ENCODE measurements at regions not wholly inside any gene's neighbourhood (a gene's known extent, or its start where the extent isn't known, plus 50 kb on each side); places are given as distances from the start of the nearest gene placed in this dataset.

- Mint-ChIP-seq H3K27ac (no peak overlapping the region), H3K4me3 (no peak overlapping the region), H3K27me3 (ENCODE audit: insufficient read depth) (no peaks in the 10 kb centered on the region), H3K36me3 (ENCODE audit: low read depth) (no peaks in the 10 kb centered on the region), H3K4me1 (ENCODE audit: low read depth) (no peaks in the 10 kb centered on the region), H3K9me3 (peaks cover 26% of the 10 kb centered on the region)
- no peak for TF ChIP-seq CTCF (IDR thresholded peaks at IDR 0.05)
- DNase-seq: no peak
These were observed 1962.3 kb upstream of the CDH6 start for GRCh38 chr5:29231154-29231553.

- H3K36me3 Mint-ChIP-seq (ENCODE audit: low read depth): no peaks in the 10 kb centered on the region
- H3K4me3 Mint-ChIP-seq: no peak overlapping the region
- H3K27ac Mint-ChIP-seq: no peak overlapping the region
- no peaks in the 10 kb centered on the region for H3K4me1 Mint-ChIP-seq (ENCODE audit: low read depth)
- H3K27me3 Mint-ChIP-seq (ENCODE audit: insufficient read depth): no peaks in the 10 kb centered on the region
- DNase-seq: no peak
- no peak for TF ChIP-seq CTCF (IDR thresholded peaks at IDR 0.05)
- peaks cover 23% of the 10 kb centered on the region for H3K9me3 Mint-ChIP-seq
These were observed 1962.9 kb upstream of the CDH6 start for GRCh38 chr5:29230591-29230990.

DNA sequence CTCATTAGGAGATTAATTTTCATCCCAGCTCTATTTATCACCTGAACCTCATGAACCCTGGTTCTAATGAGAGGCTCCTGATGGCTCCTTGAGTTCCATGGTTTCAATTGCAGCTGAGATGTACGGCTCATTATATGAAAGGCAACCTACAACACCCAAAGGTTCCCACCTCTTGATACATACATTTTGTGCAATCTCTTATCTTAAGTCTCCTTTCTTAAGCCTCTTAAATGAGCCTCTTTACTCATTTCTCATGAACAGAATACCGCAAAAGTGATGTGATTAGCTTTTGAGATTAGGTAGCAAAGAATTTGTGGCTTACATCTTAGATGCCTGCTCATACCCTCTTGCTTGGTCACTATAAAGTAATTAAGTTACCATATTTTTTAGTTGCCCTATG, 1964.0 kb upstream of the CDH6 start:
- Mint-ChIP-seq H3K27ac (no peak overlapping the region), H3K9me3 (peaks cover 27% of the 10 kb centered on the region), H3K36me3 (ENCODE audit: low read depth) (no peaks in the 10 kb centered on the region), H3K27me3 (ENCODE audit: insufficient read depth) (no peaks in the 10 kb centered on the region), H3K4me3 (no peak overlapping the region), H3K4me1 (ENCODE audit: low read depth) (no peaks in the 10 kb centered on the region)
- no peak for DNase-seq
- TF ChIP-seq CTCF (IDR thresholded peaks at IDR 0.05): no peak

DNA sequence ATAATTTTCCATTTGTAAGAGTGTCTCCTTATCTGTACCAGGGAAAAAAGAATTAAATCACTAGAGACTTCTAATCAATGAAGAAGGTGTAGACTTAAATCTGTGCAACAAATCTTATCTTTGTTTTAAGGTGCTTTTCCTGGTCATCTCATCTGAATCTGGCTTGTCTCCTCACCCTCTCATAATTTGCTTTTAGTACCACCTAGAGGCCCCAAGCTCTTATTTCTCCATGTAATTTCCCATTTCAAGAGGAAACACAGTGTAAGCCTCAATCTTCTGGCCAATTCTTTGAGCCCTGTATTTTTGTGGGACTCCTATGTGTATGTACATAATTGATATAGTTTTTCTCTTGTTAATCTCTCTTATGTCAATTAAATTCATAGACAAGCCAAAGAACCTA, 1975.3 kb upstream of the CDH6 start:
- TF ChIP-seq CTCF (IDR thresholded peaks at IDR 0.05): no peak
- no peaks in the 10 kb centered on the region for H3K4me1 Mint-ChIP-seq (ENCODE audit: low read depth)
- H3K9me3 Mint-ChIP-seq: peaks cover 39% of the 10 kb centered on the region
- H3K36me3 Mint-ChIP-seq (ENCODE audit: low read depth): no peaks in the 10 kb centered on the region
- H3K4me3 Mint-ChIP-seq: no peak overlapping the region
- H3K27ac Mint-ChIP-seq: no peak overlapping the region
- no peak for DNase-seq
- H3K27me3 Mint-ChIP-seq (ENCODE audit: insufficient read depth): no peaks in the 10 kb centered on the region

DNA sequence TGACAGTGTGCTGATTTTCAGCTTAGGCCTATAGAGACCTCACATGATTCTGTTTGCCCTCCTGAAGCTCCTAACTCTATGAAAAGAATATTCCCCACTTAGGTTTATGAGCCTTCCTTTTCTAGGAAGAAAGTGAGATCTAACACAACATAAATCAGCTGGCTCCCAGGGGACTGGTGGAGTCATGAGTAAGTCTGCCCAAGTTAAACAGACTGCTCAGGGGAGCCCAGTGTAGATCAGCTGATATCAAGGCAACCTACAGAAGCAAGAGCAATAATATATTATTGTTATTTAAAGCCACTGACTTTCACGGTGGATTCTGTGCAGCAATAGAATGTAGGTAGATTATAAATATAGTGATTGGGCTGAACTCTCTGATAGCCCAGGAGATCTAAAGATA, 1978.6 kb upstream of the CDH6 start:
- H3K4me1 Mint-ChIP-seq (ENCODE audit: low read depth): no peaks in the 10 kb centered on the region
- no peaks in the 10 kb centered on the region; the same call in 1 of the 2 replicates for H3K27me3 Mint-ChIP-seq (ENCODE audit: insufficient read depth)
- H3K27ac Mint-ChIP-seq: no peak overlapping the region
- no peak overlapping the region for H3K4me3 Mint-ChIP-seq
- H3K36me3 Mint-ChIP-seq (ENCODE audit: low read depth): no peaks in the 10 kb centered on the region
- peaks cover 38% of the 10 kb centered on the region for H3K9me3 Mint-ChIP-seq
- DNase-seq: no peak
- no peak for TF ChIP-seq CTCF (IDR thresholded peaks at IDR 0.05)

DNA sequence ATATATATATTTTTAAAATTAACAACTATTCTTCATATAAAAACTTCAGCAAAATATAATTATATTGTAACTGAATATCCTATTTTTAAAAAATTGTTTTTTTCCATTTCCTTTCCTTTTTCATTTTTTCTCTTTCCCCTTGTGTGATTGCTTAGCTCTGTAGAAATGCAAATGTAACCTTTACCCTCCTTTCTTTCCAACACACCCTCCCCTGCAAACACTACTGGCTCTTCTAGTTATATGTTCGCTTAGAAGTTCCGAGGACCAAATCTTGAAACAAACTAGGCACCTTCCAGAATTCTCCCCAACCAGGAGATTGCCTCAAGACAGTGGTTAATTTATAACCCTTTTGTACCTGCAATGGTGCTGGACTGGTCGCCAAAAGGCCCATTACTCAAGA, 1980.0 kb upstream of the CDH6 start:
- Mint-ChIP-seq H3K27ac (no peak overlapping the region), H3K36me3 (ENCODE audit: low read depth) (no peaks in the 10 kb centered on the region), H3K4me3 (no peak overlapping the region), H3K4me1 (ENCODE audit: low read depth) (no peaks in the 10 kb centered on the region), H3K27me3 (ENCODE audit: insufficient read depth) (no peaks in the 10 kb centered on the region; the same call in 1 of the 2 replicates), H3K9me3 (peaks cover 33% of the 10 kb centered on the region)
- DNase-seq: no peak
- no peak for TF ChIP-seq CTCF (IDR thresholded peaks at IDR 0.05)
